Ectodermal cell (in vitro differentiated cells): ENCODE measurements at regions not wholly inside any gene's neighbourhood (a gene's known extent, or its start where the extent isn't known, plus 50 kb on each side); places are given as distances from the start of the nearest gene placed in this dataset.

Source experiments
- H3K27ac ChIP-seq: 2 replicates; pipeline ENCODE4 v1.7.0; 2013; ENCODE audit warnings: mild to moderate bottlenecking, low read depth, low read length; ENCODE audit not compliant: insufficient read depth, poor library complexity, severe bottlenecking
- H3K27me3 ChIP-seq: 2 replicates; pipeline ENCODE4 v1.7.0; 2013; ENCODE audit warnings: mild to moderate bottlenecking, low read length; ENCODE audit not compliant: insufficient read depth, control insufficient read depth, poor library complexity, severe bottlenecking
- H3K36me3 ChIP-seq: one replicate; pipeline ENCODE4 v1.7.0; 2013; ENCODE audit warnings: low read length; ENCODE audit not compliant: control insufficient read depth, insufficient read depth
- H3K4me1 ChIP-seq: one replicate; pipeline ENCODE4 v1.7.0; 2013; ENCODE audit warnings: low read length; ENCODE audit not compliant: control insufficient read depth, insufficient read depth
- H3K4me3 ChIP-seq: 2 replicates; pipeline ENCODE4 v1.7.0; 2013; ENCODE audit warnings: low read depth, low read length, control low read depth; ENCODE audit not compliant: insufficient read depth
- H3K9me3 ChIP-seq: 2 replicates; pipeline ENCODE4 v1.7.0; 2013; ENCODE audit warnings: mild to moderate bottlenecking, low read length, moderate library complexity; ENCODE audit not compliant: control insufficient read depth
- WGBS, 2 experiments: methylation state at CpG; one replicate each; pipeline ENCODE4 v1.1.7; 2013; ENCODE audit warnings: missing lambda C conversion rate in 2 of 2; 5-methylcytosine and 5-hydroxymethylcytosine counted together

DNA sequence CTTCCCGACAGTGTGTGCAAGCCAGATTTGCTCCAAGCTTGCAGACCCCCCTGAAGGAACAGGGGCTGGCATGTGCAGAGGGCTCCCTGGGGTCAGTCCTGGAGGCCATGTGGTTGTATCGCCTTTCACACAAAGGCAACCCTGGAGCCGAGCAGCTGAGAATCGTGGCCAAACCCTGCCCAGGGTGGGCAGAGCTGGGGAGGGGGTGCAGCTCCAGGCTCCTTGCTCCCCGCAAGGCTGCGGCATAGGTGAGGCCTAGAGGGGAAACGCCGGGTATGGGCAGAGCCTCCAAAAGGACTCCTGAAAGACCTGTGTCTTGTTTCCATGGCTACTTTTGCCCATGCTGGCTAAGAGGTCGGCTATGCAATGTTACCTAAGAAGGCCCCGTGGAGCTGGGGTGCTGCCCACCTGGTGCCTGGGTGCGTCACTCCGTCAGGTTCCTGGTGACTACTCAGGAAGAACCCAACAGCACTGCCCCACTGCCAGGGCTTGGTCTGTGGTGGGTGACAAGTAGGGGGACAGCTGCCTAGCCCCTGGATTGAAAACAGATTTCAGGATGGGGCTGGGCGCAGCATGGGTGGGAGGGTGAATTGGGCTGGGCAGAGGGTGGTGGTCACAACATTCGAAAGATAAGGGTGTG is 171.0 kb upstream of the SHH start:
- H3K27me3 ChIP-seq, result no peaks in the 10 kb centered on the region

DNA sequence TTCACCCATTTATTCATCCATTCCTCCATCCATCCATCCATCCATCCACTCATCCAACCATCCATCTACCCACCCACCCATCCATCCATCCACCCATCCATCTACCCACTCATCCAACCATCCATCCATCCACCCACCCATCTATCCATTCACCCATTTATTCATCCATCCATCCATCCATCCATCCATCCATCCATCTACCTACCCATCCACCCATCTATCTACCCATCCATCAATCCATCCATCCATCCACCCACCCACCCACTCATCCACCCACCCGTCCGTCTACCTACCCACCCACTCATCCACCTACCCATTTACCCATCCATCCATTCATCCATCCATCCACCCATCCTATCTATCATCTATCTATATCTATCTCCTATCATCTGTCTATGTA is 169.4 kb upstream of the SHH start:
- Histone ChIP-seq H3K4me1 (no peaks in the 10 kb centered on the region), H3K4me3 (no peak overlapping the region), H3K9me3 (no peaks in the 10 kb centered on the region), H3K27me3 (no peaks in the 10 kb centered on the region), H3K36me3 (no peaks in the 10 kb centered on the region), H3K27ac (no peak overlapping the region)
- WGBS, 2 experiments, result 86 to 94% methylated on average over 2 of the region's 2 CpGs

More for the DNA sequence above, 171.0 kb upstream of the SHH start:
- WGBS, 2 experiments, result 85% methylated on average over 14 of the region's 14 CpGs
- H3K4me3 ChIP-seq, result no peak overlapping the region
- H3K27ac ChIP-seq, result no peak overlapping the region
- no peaks in the 10 kb centered on the region for H3K4me1 ChIP-seq
- H3K9me3 ChIP-seq, result no peaks in the 10 kb centered on the region
- no peaks in the 10 kb centered on the region for H3K36me3 ChIP-seq

DNA sequence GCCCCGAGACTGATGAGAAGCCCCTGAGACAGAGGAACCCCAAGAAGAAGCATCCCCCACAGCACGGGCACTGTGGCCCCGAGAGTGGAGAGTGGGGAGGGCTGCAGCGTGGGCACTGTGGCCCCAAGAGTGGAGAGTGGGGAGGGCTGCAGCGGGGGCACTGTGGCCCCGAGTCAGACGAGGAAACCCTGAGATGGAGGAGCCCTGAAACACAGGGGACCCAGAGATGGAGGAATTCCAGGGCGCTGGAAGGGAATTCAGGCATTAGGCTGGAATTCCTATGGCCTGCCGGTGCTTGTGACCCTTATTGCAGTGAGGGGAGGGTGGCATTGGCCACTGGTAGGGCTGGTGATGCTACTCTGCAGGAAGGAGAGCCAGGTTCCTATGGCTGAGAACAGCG is 168.6 kb upstream of the SHH start:
- H3K4me3 ChIP-seq, result no peak overlapping the region
- H3K9me3 ChIP-seq, result no peaks in the 10 kb centered on the region
- H3K36me3 ChIP-seq, result no peaks in the 10 kb centered on the region
- WGBS, 2 experiments, result 92 to 93% methylated on average over 10 of the region's 10 CpGs
- no peaks in the 10 kb centered on the region for H3K4me1 ChIP-seq
- no peaks in the 10 kb centered on the region for H3K27me3 ChIP-seq
- no peak overlapping the region for H3K27ac ChIP-seq

DNA sequence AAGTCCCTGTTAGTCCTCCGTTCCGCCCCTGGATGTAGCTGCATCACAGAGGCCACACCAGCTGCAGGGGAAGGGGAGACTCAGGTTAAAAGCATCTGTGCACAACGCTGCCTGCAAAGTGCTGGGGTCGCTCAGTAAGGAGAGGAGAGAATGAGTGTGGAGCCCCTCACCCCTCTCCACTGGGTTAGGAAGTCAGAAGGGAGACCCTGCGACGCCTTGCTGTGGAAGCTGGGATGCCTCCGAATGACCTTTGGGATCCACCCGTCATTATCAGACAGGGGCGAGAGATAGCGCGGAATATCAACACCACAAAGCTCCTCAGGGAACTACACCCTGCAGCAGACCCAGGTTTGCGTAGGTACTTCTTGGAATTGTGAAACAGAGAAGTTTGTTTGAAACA is 167.7 kb upstream of the SHH start:
- Histone ChIP-seq H3K36me3 (no peaks in the 10 kb centered on the region), H3K27ac (no peak overlapping the region), H3K27me3 (no peaks in the 10 kb centered on the region), H3K4me3 (no peak overlapping the region), H3K9me3 (no peaks in the 10 kb centered on the region), H3K4me1 (no peaks in the 10 kb centered on the region)
- 93 to 96% methylated on average over 12 of the region's 12 CpGs for WGBS, 2 experiments

DNA sequence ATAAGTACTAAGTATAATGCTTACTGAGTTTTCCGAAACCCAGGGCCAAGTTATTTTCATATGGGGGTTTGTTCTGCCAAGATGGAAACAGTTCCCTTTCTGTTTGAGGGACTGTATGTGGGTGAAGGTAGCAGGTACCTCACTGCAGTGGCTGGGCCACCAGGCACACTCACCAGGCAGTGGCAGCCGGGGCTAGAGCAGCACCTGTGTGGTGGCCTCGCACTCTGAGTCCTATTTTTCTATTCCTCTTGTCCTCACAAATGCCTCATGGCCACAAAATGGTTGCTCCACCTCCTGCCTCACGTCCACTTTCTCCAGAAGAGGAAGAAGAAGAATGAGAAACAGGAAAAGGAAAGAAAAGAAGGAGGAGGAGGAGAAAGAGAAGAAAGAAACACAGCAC is 167.3 kb upstream of the SHH start:
- Histone ChIP-seq H3K36me3 (no peaks in the 10 kb centered on the region), H3K4me1 (no peaks in the 10 kb centered on the region), H3K27ac (no peak overlapping the region), H3K4me3 (no peak overlapping the region), H3K9me3 (no peaks in the 10 kb centered on the region), H3K27me3 (no peaks in the 10 kb centered on the region)
- 93 to 94% methylated on average over 4 of the region's 4 CpGs for WGBS, 2 experiments

DNA sequence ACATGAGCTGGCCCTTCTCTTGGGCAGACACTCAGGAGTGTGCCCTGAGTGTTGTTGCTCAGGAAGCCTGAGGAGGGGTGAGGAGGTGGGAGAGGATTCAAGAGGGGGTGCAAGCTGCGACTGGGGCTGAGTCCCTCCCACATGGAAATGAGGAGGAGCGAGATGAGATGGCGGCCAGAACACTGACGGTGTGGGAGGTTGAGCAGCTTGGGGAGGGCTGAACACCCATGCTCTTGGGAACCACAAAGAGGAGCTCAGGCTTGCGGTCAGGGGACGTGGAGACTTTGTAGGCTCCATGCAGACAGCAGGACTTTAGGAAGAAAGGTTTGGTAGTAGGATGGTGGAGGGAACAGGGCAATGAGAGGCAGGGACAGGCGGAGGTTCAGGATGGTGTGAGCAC is 163.2 kb upstream of the SHH start:
- no peaks in the 10 kb centered on the region for H3K4me1 ChIP-seq
- WGBS, 2 experiments, result 82 to 87% methylated on average over 7 of the region's 7 CpGs
- H3K27ac ChIP-seq, result no peak overlapping the region
- no peaks in the 10 kb centered on the region for H3K27me3 ChIP-seq
- no peaks in the 10 kb centered on the region for H3K9me3 ChIP-seq
- no peak overlapping the region for H3K4me3 ChIP-seq
- H3K36me3 ChIP-seq, result no peaks in the 10 kb centered on the region

DNA sequence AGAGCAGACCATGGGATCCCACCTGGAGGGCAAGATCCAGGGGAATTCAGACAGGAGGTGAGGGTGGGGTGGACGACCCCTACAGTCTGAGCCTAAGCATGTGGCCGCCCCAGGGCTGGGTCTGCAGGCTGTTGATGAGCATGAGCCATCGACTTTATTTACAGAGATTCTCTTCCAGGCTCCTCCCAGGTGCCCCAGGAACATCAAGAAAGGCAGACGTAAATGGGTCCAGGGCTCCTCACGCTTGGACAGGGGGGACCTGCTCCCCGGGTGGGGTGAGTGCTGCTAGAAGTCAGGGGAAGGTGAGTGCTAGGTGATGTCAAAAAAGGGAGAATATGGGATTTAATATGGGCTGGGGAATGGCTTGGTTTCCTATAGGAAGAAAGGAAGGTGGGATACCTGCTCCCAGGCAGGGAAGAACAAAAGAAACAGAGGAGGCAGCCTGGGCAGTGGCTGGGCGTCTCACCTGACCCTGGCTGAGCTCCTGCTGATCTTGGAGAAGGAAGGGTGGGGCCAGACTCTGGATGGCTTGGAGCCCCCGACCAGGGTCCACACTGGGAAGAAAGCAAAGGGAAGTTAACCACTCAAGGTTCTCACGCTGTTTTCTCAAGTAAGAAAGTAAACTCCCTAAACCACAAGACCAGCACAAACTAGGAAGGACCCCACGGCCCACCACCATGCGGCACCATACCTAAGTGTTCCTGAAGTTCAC is 162.1 kb upstream of the SHH start:
- WGBS, 2 experiments, result 81 to 87% methylated on average over 9 to 11 of the region's 11 CpGs
- H3K27ac ChIP-seq, result no peak overlapping the region
- no peaks in the 10 kb centered on the region for H3K4me1 ChIP-seq
- no peaks in the 10 kb centered on the region for H3K36me3 ChIP-seq
- no peaks in the 10 kb centered on the region for H3K9me3 ChIP-seq
- no peaks in the 10 kb centered on the region for H3K27me3 ChIP-seq
- no peak overlapping the region for H3K4me3 ChIP-seq

DNA sequence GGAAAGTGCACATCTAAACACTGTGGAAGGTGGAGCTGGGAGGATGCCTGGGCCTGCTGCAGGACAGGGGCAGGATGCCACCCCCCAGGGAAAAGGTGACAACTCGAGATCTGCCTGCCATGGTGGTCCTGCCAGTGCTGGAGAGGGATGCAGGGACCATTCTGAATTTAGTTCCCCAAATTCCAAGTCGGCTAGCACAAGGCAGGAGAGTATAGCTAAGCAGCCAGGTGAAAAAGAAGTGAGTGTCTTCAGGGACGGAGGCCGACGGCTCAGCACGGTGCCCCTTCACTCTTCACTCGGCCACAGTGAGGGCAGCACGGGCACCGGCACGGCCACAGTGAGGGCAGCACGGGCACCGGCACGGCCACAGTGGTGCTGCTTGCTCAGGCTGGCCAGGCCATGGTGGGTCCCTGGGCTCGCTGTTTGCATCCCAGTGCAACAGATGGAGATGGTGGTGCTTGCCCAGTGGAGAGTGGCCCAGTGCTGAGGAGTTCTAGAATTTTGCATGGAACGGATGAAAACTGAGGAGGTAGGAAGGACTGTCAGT is 161.3 kb upstream of the SHH start:
- no peak overlapping the region for H3K27ac ChIP-seq
- no peaks in the 10 kb centered on the region for H3K27me3 ChIP-seq
- no peaks in the 10 kb centered on the region for H3K9me3 ChIP-seq
- WGBS, 2 experiments, result 93% methylated on average over 15 of the region's 15 CpGs
- H3K4me1 ChIP-seq, result no peaks in the 10 kb centered on the region
- no peaks in the 10 kb centered on the region for H3K36me3 ChIP-seq
- H3K4me3 ChIP-seq, result no peak overlapping the region

DNA sequence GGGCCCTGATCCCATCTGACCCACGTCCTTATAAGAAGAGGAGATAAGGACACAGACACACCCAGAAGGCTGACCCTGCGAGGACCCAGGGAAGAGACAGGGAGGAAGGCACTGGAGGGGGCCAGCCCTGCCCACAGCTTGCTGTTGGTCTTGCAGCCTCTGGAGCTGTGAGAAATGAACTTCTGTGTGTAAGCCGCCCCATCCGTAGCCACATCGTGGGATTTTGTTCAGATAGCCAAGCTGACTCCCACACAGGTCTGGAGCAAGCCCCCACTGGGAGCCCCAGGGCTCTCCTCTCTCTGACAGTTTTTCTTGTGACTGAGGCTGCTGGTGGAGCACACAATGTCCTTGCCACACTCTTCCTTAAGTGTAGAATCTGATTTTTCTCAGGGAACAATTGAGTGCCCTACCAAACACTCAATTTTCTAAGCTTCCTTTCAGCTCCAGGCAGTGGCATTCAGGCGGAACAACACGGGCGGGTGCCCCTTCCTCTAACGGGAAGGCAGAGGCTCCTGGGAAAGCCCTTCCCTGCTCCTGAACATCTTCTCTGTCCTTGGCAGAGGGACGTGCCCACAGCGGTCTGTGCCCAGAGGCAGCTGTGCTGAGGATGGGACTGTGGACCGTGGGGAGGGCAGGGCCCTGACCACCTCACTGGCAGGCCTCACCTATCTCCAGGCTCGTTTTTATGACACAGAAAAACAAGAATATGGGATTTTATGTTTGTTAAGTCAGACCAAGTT is 160.6 kb upstream of the SHH start:
- H3K4me3 ChIP-seq, result no peak overlapping the region
- WGBS, 2 experiments, result 89 to 90% methylated on average over 13 of the region's 13 CpGs
- no peaks in the 10 kb centered on the region for H3K27me3 ChIP-seq
- H3K36me3 ChIP-seq, result no peaks in the 10 kb centered on the region
- no peaks in the 10 kb centered on the region for H3K4me1 ChIP-seq
- H3K27ac ChIP-seq, result no peak overlapping the region
- no peaks in the 10 kb centered on the region for H3K9me3 ChIP-seq

DNA sequence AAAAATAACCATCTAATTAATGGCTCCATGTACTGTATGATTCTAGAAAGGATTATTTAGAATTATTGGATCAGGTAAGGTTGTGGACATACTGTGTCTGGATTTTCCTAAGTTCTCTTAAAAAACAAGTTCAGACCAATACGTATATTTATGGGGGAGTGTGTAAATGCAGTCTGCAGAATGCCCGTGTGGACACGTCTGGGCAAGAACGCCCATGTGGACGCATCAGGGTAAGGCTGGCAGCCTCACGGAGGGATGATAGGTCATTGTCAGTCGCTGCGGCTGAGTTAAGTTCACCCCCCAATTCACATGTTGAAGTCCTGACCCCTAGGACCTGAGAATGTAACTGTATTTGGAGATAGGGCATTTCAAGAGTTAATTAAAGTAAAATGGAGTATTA is 160.0 kb upstream of the SHH start:
- no peak overlapping the region for H3K4me3 ChIP-seq
- H3K27ac ChIP-seq, result no peak overlapping the region
- no peaks in the 10 kb centered on the region for H3K4me1 ChIP-seq
- WGBS, 2 experiments, result 85 to 88% methylated on average over 8 of the region's 8 CpGs
- H3K36me3 ChIP-seq, result no peaks in the 10 kb centered on the region
- H3K9me3 ChIP-seq, result no peaks in the 10 kb centered on the region
- H3K27me3 ChIP-seq, result no peaks in the 10 kb centered on the region
